ENCODE measurements at regions not wholly inside any gene's neighbourhood (a gene's known extent, or its start where the extent isn't known, plus 50 kb on each side); places are given as distances from the start of the nearest gene placed in this dataset.

DNA sequence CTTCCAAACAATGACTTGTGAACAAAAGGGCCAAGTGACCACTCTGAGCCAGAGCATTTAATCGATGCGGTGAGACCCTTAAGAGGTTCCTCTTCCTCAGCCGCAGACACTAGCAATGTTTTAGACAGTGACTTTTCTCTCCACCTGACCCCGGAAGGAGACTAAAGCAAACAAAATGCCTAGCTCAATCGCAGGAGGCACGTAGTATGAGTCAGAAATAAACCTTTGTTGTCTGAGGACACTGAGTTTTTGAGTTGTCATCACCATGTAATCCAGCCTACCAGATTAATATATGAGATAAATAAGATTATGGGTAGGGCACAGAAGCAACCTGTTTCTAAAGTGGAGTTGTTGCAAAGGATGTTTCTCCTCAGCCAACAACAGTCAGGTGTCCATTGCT, 326.2 kb upstream of the DUSP10 start:
- FAIRE-seq, result no peak
- H3K79me2 ChIP-seq (ENCODE audit: control insufficient read depth in 1 of 2, insufficient read depth in 2 of 2, low read length in 2 of 2), result no peaks in the 10 kb centered on the region
- no peak overlapping the region for H4K8ac ChIP-seq (ENCODE audit: extremely low read depth, insufficient read depth, low read length)
- H3K27me3 ChIP-seq (replicated peaks in 1 of 4; ENCODE audit: control insufficient read depth in 3 of 4, extremely low read depth in 1 of 4, insufficient read depth in 3 of 4, low read length in 3 of 4), result no peaks in the 10 kb centered on the region; a peak in 1 of 7 replicates
- H3K79me1 ChIP-seq (ENCODE audit: low read depth, low read length), result no peaks in the 10 kb centered on the region
- no peak overlapping the region for H3K4me3 ChIP-seq (ENCODE audit: extremely low read depth in 1 of 4, insufficient read depth in 2 of 4, low read depth in 3 of 4, low read length in 4 of 4)
- no peak overlapping the region for H3K9ac ChIP-seq (replicated peaks in 1 of 4; ENCODE audit: extremely low read depth in 1 of 4, low read depth in 3 of 4, low read length in 3 of 4)
- H3K4ac ChIP-seq (replicated peaks; ENCODE audit: insufficient read length, low read depth, low read length), result no peak overlapping the region
- no peak overlapping the region for H2BK20ac ChIP-seq (ENCODE audit: low read length)
- H3K36me3 ChIP-seq (ENCODE audit: control insufficient read depth in 2 of 4, insufficient read depth in 4 of 4, low read length in 3 of 4), result peaks cover 0 to 5% (median 0%) of the 10 kb centered on the region in 4 experiments; a peak in 2 of 8 replicates
- peaks cover 3 to 8% (median 4%) of the 10 kb centered on the region in 4 experiments; a peak in 6 of 7 replicates for H3K4me1 ChIP-seq (replicated peaks in 1 of 4; ENCODE audit: control insufficient read depth in 3 of 4, insufficient read depth in 4 of 4, low read length in 3 of 4)
- H3K23ac ChIP-seq (ENCODE audit: insufficient read length), result no peak overlapping the region
- ChIA-PET POLR2A (ENCODE audit: partially characterized antibody) (no interaction called here), CTCF (ENCODE audit: partially characterized antibody) (interaction anchor here (0.5 to 1.1 kb wide), 2 partner anchors 28 to 31 kb away, joined by 3 to 4 read pairs; no protein-coding TSS in a partner anchor)
- H3K14ac ChIP-seq (ENCODE audit: insufficient read length), result no peak overlapping the region
- no peak overlapping the region for H2BK12ac ChIP-seq (ENCODE audit: low read depth, low read length)
- H2BK120ac ChIP-seq (replicated peaks; ENCODE audit: low read depth, low read length), result no peak overlapping the region
- no peak overlapping the region for H3K4me2 ChIP-seq (ENCODE audit: insufficient read depth in 1 of 2, low read depth in 2 of 2, low read length in 2 of 2)
- no peak overlapping the region for H2AK5ac ChIP-seq (ENCODE audit: low read depth, low read length)
- no peak overlapping the region for H3K18ac ChIP-seq (ENCODE audit: extremely low read depth, low read length)
- peaks cover 13 to 14% of the 10 kb centered on the region in 2 experiments; a peak in 3 of 4 replicates for H3K9me3 ChIP-seq (ENCODE audit: insufficient read depth in 2 of 2, low read depth in 1 of 2, low read length in 1 of 2)
- H3K23me2 ChIP-seq (ENCODE audit: low read depth, low read length), result no peaks in the 10 kb centered on the region
- H2BK15ac ChIP-seq (ENCODE audit: low read length), result no peak overlapping the region
- H2BK5ac ChIP-seq (ENCODE audit: low read depth, low read length), result no peak overlapping the region
- 97% methylated on average over 6 of the region's 6 CpGs; no CpG with 5 or more reads in 1 of the 2 experiments for WGBS, 2 experiments (ENCODE audit: extremely low coverage in 1 of 2, insufficient coverage in 1 of 2, insufficient read length in 1 of 2, insufficient replicate concordance in 2 of 2, low coverage in 1 of 2, low lambda C conversion rate in 2 of 2, missing lambda C conversion rate in 1 of 2)
- H2AFZ ChIP-seq (ENCODE audit: low read length), result no peak overlapping the region
- H3K56ac ChIP-seq (replicated peaks; ENCODE audit: insufficient read length, low read depth, low read length), result no peak overlapping the region
- DNase-seq (ENCODE audit: low read depth in 1 of 2, low spot score in 2 of 2), result no peak
- no peak overlapping the region for H3K27ac ChIP-seq (ENCODE audit: low read depth, low read length)
- H4K5ac ChIP-seq (ENCODE audit: insufficient read length, low read depth, low read length), result no peak overlapping the region
- peak overlapping the region; percentile 22 for H4K91ac ChIP-seq (replicated peaks; ENCODE audit: insufficient read length, low read length)
- no peaks in the 10 kb centered on the region for H4K20me1 ChIP-seq (replicated peaks in 1 of 2; ENCODE audit: control insufficient read depth in 1 of 2, insufficient read depth in 2 of 2, low read length in 2 of 2)
- TF ChIP-seq ZNF274 (IDR thresholded peaks at IDR 0.05; ENCODE audit: borderline replicate concordance, extremely low read depth, low read length), result no peak
- no peak for TF ChIP-seq RAD21 (IDR thresholded peaks at IDR 0.05 in 1 of 2, conservative IDR thresholded peaks at IDR 0.05 in 1 of 2; ENCODE audit: low read depth in 2 of 2, low read length in 2 of 2)
- TF ChIP-seq SAP30 (IDR thresholded peaks at IDR 0.05; ENCODE audit: insufficient read depth, insufficient replicate concordance, low read length), result no peak
- no peak for TF ChIP-seq JUND (IDR thresholded peaks at IDR 0.05; ENCODE audit: low read length)
- TF ChIP-seq KDM4A (IDR thresholded peaks at IDR 0.05; ENCODE audit: low read depth, low read length, severe bottlenecking), result no peak
- no peak for TF ChIP-seq EZH2 (IDR thresholded peaks at IDR 0.05; ENCODE audit: low read depth, low read length, severe bottlenecking)
- TF ChIP-seq SP1 (IDR thresholded peaks at IDR 0.05; ENCODE audit: low read depth, low read length), result no peak
- no peak for TF ChIP-seq RNF2 (IDR thresholded peaks at IDR 0.05; ENCODE audit: borderline replicate concordance, low read depth, low read length, missing control alignments, poor library complexity, severe bottlenecking)
- no peak for TF ChIP-seq CEBPB (IDR thresholded peaks at IDR 0.05; ENCODE audit: low read depth, low read length)
- TF ChIP-seq TAF7 (optimal IDR thresholded peaks at IDR 0.05; ENCODE audit: borderline replicate concordance, low read depth, low read length), result no peak
- TF ChIP-seq, protein P1, sequence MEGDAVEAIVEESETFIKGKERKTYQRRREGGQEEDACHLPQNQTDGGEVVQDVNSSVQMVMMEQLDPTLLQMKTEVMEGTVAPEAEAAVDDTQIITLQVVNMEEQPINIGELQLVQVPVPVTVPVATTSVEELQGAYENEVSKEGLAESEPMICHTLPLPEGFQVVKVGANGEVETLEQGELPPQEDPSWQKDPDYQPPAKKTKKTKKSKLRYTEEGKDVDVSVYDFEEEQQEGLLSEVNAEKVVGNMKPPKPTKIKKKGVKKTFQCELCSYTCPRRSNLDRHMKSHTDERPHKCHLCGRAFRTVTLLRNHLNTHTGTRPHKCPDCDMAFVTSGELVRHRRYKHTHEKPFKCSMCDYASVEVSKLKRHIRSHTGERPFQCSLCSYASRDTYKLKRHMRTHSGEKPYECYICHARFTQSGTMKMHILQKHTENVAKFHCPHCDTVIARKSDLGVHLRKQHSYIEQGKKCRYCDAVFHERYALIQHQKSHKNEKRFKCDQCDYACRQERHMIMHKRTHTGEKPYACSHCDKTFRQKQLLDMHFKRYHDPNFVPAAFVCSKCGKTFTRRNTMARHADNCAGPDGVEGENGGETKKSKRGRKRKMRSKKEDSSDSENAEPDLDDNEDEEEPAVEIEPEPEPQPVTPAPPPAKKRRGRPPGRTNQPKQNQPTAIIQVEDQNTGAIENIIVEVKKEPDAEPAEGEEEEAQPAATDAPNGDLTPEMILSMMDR (IDR thresholded peaks at IDR 0.05; ENCODE audit: control extremely low read depth in 1 of 3, insufficient read depth in 1 of 3, low read depth in 1 of 3, low read length in 3 of 3), result no peak

Measured in H1 (cell line).